NCI-H748 treated with DMSO at 0.1 percent for 48 hours (cell line): ENCODE measurements at regions not wholly inside any gene's neighbourhood (a gene's known extent, or its start where the extent isn't known, plus 50 kb on each side); places are given as distances from the start of the nearest gene placed in this dataset.
A peak's percentile ranks its signal among the peaks of the same experiment; 100 is the strongest.
"Not testable (repeated sequence)": the region's sequence is repeated elsewhere in the genome, so short reads cannot be mapped to it uniquely, and the experiment has no call there.

ENCODE experiments used
- DNase-seq: peaks from one replicate; lab custom pipeline; 2025; lab: John Stamatoyannopoulos, UW

DNA sequence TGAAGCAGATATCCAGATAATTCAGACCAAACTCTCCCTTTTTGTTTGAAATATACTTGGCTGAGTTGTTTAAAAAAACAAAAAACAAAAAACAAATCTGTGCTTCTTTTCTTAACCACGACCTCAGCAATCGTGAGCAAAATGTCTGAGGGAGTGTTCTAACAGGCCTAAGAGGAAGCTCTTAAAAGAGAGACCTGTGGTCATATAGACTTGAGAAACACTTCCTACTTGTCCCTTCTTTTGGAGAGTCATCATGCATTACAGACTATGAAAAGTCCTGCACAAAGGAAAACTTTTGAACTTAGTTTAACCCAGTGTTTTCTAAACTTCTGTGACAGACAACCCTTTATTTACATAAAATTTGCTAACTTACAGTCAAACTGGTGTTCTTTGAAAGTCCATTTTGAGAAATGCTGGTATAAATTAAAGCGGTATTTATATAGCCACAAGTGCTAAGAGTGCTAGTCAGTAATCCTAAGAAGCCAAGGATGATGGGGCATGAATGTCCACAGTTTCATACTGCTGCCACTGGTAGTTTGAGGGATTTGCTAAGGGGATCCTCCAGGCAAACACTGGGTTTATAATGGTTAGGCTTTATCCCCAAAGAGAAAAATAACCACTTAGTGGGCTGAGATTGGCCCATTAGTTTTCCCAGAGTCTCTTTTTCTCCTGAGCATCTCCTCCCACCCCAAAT lies 199.8 kb downstream of the LRRC70 start:
- DNase-seq, result no peak

DNA sequence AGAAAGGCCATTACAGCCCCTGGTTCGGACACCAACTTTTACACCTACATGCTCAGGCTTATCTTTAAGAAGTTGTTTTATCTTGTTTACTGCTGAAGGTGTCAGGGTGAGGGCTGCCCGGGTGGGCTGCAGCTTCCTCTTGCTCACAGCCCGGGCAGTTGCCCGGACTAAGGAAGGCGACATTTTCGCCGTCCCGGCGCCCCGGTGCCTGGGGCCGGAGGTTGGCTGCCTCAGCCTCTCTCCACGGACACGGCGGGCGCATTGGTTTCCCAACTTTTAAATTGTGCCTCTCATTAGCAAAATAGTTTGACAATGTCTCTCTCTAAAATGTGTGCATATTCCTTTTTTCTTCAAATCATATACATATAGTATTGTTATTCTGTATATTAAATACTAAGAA lies 198.5 kb downstream of the LRRC70 start:
- DNase-seq, result not testable (repeated sequence)

DNA sequence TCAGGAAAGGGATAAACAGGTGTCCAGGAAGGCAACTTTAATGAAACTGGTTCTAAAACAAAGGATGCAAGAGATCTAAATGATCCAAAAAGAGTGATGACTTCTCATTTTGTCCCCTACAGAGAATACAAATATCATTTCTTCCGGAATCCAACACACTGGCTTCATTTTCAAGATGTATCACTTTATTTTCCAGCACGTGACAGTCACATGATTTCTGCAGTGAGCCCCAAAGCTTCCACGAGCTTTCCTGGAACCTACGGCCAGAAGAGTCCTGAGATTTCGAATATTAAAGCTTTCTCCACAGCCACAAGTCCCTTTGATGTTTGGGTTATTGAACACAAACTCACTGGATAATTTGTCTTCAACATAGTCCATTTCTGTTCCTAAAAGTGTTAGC lies 198.0 kb downstream of the LRRC70 start:
- DNase-seq, result not testable (repeated sequence)

DNA sequence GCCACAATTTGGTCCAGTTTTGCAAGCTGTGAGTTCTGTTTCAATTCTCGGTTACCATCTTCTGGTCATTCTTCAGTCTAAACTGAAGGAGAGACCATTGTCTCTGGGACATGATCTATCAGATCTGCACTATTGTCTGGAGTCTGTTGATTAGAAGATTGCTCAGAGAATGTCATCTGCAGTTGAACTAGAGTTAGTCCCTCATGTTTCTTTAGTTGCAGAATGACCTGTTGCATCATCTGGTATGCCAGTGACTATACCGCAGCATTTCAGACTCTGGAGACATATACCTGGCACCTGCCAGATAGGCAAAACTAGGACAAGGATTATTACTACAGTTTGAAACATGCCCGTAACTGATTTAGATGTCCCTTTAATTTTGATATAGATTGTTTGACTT lies 194.8 kb downstream of the LRRC70 start:
- no peak for DNase-seq

DNA sequence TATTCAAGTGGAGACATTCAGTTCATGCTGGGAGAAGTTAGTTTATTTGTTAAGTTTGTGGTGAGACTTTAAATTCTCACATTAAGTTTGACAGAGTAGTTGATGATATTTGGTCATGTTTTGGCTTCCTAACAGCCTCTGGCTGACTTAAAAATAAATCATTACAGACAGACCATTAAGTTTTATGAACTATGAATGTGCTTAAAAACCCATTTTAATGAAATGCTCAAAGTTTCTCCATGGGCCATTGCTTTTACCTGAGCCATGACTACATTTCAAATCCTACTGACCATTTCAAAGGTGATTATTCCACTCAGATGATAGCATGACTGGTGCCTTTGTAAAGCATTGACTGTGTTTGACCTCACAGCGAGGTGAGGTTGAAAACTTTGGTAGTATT lies 192.7 kb downstream of the LRRC70 start:
- DNase-seq, result no peak

DNA sequence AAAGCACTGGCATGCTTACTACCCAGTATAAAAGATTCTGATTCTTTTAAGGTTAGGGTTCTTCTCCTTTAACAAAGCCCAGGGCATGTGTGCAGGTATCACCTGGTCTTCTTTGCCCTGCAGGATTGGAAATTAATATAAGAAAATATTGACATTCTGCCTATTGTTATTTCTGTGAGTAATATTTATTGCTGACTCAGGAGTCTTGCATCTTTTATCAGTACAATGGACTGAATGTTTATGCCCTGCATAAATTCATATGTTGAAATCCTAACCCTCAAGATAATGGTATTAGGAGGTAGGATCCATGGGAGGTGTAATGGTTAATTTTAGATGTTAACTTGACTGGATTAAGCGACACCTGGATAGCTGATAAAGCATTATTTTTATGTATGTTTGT lies 189.0 kb downstream of the LRRC70 start:
- DNase-seq, result no peak

DNA sequence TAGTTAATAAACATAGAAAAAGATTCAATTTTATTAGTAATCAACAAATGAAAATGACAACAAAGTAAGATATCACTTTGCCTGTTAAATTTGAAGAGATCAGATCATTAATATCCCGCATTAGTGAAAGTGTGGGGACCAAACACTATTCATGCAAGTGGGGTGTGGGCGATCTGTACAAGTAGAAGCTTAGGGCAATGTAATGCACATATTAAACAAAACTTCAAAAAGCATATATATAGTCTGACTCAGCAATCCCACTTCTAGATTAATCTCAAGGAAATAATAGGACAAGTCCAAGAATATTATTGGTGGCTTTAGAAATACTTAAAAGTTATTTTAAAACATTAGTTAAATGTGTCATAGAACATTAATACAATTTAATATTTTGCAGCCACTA lies 188.5 kb downstream of the LRRC70 start:
- DNase-seq, result no peak

DNA sequence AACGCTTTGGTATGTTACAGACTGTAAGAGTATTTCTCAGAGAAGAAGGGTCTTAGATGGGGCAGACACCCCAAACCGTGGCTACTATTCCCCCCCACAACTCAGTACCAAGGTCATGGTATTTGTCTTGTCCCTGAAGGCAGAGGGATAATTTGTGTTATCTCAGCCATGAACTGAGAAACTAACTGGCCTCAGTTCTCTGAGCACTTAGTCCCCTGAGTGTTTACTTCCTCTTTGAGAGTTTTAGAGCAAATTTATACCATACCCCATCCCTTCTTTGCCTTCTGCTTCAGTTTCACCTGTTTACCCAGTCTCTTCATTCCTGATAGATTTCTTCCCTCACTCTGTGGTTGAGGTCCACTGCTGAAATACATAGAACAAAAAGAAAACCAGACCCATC lies 183.9 kb downstream of the LRRC70 start:
- DNase-seq, result no peak

DNA sequence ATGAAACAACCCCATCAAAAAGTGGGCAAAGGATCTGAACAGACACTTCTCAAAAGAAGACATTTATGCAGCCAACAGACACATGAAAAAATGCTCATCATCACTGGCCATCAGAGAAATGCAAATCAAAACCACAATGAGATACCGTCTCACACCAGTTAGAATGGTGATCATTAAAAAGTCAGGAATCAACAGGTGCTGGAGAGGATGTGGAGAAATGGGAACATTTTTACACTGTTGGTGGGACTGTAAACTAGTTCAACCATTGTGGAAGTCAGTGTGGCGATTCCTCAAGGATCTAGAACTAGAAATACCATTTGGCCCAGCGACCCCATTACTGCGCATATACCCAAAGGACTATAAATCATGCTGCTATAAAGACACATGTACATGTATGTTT lies 179.1 kb downstream of the LRRC70 start:
- DNase-seq, result not testable (repeated sequence)

DNA sequence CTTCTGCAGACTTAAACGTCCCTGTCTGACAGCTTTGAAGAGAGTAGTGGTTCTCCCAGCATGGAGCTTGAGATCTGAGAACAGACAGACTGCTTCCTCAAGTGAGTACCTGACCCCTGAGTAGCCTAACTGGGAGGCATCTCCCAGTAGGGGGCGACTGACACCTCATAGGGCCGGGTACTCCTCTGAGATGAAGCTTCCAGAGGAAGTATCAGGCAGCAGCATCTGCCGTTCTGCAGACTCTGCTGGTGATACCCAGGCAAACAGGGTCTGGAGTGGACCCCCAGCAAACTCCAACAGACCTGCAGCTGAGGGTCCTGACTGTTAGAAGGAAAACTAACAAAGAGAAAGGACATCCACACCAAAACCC lies 174.4 kb downstream of the LRRC70 start:
- DNase-seq, result not testable (repeated sequence)

DNA sequence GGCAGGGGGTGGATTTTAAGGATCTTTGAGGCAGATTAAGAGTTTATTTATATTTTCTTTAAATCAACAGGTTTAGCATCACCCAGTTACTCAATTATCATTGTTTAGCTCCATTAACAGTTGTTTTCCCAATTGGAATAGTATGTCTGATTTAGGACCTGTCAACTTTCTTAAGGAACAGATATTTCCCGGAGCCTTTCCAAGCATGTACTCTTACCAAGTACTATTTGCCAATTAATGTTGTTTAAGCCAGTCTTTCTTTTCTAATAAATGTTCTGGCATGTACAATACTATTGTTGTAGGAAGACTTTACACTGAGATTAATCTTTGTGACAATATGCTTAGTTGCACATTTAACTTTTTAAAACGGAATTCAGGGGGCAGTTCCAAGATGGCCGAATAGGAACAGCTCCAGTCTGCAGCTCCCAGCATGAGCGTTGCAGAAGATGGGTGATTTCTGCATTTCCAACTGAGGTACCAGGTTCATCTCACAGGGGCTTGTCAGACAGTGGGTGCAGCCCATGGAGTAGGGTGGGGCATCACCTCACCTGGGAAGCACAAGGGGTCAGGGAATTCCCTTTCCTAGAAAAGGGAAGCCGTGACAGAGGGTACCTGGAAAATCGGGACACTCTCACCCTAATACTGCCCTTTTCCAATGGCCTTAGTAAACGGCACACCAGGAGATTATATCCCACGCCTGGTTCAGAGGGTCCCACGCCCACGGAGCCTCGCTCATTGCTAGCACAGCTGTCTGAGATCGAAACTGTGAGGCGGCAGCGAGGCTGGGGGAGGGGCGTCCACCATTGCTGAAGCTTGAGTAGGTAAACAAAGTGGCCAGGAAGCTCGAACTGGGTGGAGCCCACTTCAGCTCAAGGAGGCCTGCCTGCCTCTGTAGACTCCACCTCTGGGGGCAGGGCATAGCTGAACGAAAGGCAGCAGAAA lies 173.7 kb downstream of the LRRC70 start:
- not testable (repeated sequence) for DNase-seq

DNA sequence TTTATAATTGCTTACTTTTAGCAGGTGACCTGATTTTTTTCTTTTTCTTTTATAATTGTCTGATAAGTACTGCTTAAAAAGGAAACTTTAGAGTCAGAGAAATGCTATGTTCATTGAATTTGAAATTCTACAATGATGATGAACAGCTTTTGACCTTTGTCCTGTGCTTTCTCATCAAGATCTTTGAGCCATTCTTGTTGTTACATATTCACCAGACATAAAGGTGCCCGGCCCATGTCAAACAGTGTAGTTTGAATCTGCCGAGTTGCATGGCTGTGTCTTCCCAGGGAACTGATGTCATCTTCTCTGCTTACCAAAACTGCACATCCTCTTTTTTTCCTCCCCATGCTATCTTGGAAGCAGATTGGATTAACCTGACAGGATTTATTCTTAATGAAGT lies 163.6 kb downstream of the LRRC70 start:
- DNase-seq, result peak; percentile 69

DNA sequence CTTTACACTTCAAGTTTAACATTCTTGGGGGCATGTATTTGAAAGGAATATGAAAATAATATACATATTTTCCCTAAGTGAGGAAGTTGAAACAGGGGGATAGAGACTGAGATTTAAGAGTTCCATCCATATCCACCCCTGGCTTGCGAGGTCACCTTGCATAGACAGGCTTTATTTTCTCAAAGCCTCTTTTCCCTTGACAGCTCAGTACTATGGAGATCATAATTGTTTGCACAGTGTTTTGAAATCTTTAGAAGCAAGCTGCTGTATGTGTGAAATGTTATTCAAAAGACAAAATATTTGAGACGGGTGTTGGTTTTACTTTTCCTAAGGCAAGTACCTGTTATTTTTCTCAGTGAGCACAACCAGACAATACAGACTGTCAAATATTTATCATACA lies 163.1 kb downstream of the LRRC70 start:
- no peak for DNase-seq

DNA sequence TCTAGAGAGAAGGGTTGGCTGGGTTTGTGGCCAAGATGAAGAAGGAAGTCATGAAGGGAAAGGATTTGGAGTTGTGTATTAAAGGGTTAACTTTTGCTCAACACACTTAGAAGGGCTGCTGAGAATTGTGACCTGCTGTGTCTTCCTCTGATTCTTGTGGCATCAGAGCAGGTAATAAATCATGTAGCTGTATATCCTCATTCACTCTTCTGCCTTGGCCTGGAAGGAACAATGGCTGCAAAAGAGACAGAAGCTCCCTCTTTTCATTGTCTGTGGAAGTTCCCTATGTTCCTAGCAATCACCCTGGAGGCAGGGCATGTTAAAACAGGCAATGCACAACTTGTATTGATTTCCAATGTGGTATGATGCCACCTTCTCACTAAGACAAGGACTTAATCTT lies 159.1 kb downstream of the LRRC70 start:
- no peak for DNase-seq

DNA sequence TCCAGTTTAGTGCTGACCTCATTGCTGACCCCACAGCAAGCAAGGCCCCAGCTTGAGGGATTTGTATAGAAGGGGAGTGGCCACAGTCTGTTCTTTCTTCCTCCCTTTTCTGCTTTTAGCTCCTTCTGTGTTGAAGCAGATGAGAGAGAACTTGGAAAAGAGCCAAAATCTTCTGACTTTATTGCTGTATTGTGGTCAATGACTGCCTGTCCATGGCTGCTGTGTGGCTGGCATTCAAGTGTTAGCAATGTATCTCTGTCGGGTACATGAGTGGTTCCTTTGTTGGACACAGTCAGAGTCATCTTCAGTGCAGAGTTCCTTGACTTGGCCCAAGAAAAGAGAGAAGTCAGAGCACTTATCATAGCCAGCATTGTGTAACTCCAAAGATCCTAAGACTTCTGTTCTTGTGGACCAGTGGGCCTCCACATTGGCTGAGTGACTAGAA lies 154.1 kb downstream of the LRRC70 start:
- DNase-seq, result no peak

DNA sequence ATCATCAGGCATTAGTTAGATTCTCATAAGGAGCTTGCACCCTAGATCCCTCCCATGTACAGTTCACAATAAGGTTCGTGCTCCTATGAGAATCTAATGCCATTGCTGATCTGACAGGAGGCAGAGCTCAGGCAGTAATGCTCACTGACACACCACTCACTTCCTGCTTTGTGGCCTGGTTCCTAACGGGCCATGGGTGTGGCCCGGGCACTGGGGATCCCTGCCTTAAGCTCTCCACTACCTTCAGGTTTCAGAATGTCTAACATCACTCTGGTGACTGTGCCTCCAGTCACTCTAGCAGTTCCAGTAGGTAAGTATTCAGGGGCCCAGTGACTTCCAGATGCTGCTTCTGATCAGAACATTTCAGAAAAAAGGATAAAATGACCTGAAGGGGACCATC lies 152.4 kb downstream of the LRRC70 start:
- DNase-seq, result no peak

DNA sequence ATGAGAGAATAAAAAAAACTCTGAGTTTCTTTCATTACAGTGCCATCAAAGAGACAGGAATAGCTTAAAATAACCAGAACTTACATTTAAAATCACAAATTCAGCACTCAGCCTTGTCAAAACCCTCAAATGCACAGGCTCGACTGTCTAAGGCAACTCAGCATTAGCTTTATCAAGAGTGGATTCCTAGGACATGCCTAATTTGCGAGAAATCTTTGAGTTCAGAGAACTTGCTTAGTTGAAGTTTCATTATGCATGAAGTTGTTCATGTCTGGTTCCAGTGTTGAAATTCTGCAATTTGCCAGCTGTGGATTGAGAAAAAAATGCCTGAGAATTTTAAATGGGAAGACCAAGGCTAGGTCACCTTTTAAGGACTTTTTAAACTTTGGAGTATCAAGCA lies 151.1 kb downstream of the LRRC70 start:
- DNase-seq, result no peak

DNA sequence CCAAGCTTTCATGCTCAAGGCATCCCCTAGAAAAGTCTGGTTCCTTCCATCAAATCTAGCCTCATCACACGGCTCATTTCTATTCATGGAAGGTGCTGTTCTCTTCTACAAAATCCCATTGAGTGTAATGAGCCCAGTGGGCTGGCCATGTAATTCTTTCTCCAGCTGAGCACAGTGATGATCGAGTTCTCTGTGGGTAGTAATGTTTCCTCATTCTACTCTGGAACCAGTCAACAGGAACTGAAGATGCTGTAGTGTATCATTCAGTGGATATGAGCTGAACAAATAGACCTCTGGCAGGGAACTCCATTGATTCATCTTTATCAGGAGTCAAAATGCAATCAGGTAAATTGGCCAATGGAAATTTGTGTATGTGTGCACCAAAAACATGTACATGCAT lies 149.2 kb downstream of the LRRC70 start:
- DNase-seq, result no peak

DNA sequence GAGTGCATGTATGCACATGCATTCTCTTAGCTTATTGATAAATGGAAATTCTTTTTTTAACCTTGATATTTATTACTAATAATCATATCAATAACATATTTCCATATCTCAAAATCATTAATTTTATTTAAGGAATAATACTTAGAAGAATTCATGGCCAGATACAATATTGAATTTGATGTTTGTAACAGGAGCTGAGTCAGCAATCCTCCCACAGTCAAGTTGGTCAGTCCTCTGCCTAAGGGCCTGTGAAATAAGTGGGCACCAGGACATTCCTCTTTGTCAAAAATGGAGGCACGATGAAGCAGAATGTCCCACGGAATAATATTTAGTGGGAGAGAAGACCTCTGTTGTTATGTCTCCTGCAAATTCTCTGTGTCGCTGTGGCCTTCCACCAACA lies 148.6 kb downstream of the LRRC70 start:
- no peak for DNase-seq

DNA sequence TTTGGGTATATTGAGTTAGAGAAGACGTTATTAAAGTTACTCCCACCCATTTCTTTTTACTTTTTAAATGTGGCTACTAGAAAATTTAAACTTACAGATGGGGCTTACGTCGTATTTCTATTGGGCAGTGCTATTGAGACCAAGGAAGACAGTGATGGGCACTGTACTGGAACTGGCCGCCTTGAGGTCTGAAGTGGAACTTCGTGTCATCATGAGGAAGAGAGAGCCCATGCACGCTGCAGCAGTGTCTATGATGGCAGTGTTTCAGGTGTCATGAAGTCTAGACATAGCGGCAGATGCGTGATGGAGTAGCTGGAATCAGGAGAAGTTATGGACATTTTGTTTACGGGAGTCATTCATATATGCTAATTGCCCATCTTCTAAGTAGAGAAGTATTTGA lies 143.7 kb downstream of the LRRC70 start:
- DNase-seq, result no peak

DNA sequence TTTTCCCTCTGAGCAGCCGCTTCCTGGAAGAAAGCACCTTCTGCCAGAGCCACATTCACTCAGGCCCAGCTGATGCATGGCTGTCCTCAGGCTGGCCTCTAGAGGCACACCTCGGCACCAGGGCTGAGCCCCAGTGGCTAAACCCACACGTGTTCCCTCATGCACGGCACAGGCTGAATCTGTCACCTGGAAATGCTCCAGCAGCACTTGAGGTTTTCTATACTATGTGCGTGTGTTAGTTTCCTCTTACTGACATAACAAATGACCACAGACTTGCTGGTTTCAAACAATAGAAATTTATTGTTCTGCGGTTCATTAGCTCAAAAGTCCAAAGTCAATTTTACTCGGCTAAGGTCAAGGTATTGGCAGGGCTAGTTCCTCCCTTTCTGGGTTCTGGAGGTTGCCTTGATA lies 141.4 kb downstream of the LRRC70 start:
- no peak for DNase-seq

DNA sequence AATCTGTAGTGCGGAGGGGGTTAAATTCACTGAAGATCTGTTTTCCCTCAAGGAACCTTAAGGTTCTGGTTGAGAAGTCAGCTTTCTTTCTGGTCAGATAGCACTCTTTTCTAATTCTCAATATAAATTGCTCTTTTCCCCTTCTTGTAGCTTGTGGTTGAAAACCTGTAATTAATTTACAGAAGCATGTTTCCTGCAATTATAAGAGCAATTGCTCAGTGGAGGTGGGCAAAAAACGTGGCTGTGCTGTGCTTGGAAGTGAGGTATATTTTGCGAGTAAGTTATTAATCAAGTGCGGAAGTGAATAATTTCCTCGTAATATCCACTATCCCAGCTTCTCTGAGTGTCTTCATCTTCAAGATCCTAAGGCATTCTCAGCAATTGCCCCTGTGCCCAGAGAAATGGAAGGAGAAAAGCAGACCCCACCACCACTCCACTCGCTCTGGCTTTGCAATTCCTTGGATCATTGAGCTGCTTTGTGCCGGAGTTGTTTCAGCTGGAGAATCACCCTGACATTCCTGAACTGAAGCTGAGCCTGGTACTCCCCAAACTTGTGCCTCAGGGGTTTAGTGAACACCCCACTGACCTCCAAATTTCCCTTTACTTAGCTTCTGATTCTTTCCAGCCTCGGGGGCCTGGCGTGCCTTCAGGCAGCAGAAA lies 140.6 kb downstream of the LRRC70 start:
- no peak for DNase-seq

DNA sequence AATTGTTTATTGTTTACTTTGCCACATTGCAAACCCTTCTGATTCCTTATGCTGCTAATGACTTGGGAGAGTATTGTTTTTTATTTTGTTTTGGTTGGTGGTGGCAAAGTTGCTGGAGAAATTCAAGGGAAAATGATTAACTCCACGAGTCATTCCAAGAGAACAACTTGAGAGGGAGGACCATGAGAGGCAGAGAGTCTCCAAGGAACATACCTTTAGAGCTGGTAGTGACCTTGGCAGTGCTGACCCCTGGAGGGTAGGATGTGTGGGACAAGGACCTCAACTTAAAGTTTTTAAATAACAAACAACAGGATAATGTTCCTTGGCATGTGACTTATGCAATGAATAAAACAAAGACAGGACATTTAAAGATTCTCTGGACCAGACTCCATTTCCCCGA lies 139.7 kb downstream of the LRRC70 start:
- DNase-seq, result no peak
